HEK293 (cell line): ENCODE measurements at regions not wholly inside any gene's neighbourhood (a gene's known extent, or its start where the extent isn't known, plus 50 kb on each side); places are given as distances from the start of the nearest gene placed in this dataset.

Source experiments
- CTCF ChIA-PET: fragments of 350-600 bp; formaldehyde crosslinking; extraction: SDS; loops from one replicate; lab custom pipeline; 2021; ENCODE audit warnings: antibody characterized with exemption; lab: Yijun Ruan, JAX
- POLR2A ChIA-PET: fragments of 300-600 bp; formaldehyde crosslinking; extraction: SDS; loops from one replicate; lab custom pipeline; 2020; ENCODE audit warnings: antibody characterized with exemption, inconsistent platforms; lab: Yijun Ruan, JAX
- H3K27ac ChIP-seq: fragments of 200-500 bp; sonication (Bioruptor generic); 2 replicates; pipeline ENCODE4 v1.5.1; 2014; ENCODE audit warnings: low read depth, low read length, control low read depth, inconsistent platforms; ENCODE audit errors: extremely low read depth
- H3K36me3 ChIP-seq, 2 experiments: fragments of 200-500 bp in 1 of 2; sonication (Bioruptor generic) in 1 of 2; 1 replicate in 1 of 2; 2 replicates in 1 of 2; pipeline ENCODE4 v1.5.1; 2014 to 2017; ENCODE audit warnings: inconsistent platforms in 2 of 2, low read length in 2 of 2; ENCODE audit not compliant: control insufficient read depth in 2 of 2, insufficient read depth in 1 of 2
- H3K4me1 ChIP-seq: fragments of 200-500 bp; sonication (Bioruptor generic); 2 replicates; pipeline ENCODE4 v1.5.1; 2014; ENCODE audit warnings: mild to moderate bottlenecking, low read length, inconsistent platforms; ENCODE audit not compliant: control insufficient read depth, insufficient read depth
- H3K4me3 ChIP-seq: 2 replicates; pipeline ENCODE4 v1.5.1; 2011; ENCODE audit warnings: low read depth, mild to moderate bottlenecking, control low read depth, low read length, moderate library complexity
- H3K9me3 ChIP-seq: fragments of 200-500 bp; sonication (Bioruptor generic); 2 replicates; pipeline ENCODE4 v1.5.1; 2014; ENCODE audit warnings: low read depth, low read length, inconsistent platforms; ENCODE audit not compliant: control insufficient read depth, insufficient read depth
- EGR2 ChIP-seq: fragments of 450-650 bp; formaldehyde crosslinking; IDR thresholded peaks from 2 replicates; pipeline ENCODE4 v1.5.1; 2016; ENCODE audit warnings: low read depth, missing biosample characterization, missing genetic modification characterization
- KLF8 ChIP-seq: fragments of 450-650 bp; formaldehyde crosslinking; IDR thresholded peaks from 2 replicates; pipeline ENCODE4 v1.5.1; 2016; ENCODE audit warnings: missing biosample characterization, missing genetic modification characterization
- YY2 ChIP-seq: fragments of 450-650 bp; formaldehyde crosslinking; IDR thresholded peaks from 2 replicates; pipeline ENCODE4 v1.5.1; 2016; ENCODE audit warnings: missing biosample characterization, missing genetic modification characterization
- ZBTB20 ChIP-seq: fragments of 450-650 bp; formaldehyde crosslinking; IDR thresholded peaks from 2 replicates; pipeline ENCODE4 v1.5.1; 2016; ENCODE audit warnings: missing biosample characterization, missing genetic modification characterization
- ZNF112 ChIP-seq: fragments of 450-650 bp; formaldehyde crosslinking; IDR thresholded peaks from 2 replicates; pipeline ENCODE4 v1.5.0; 2017; ENCODE audit warnings: missing biosample characterization, missing genetic modification characterization
- ZNF133 ChIP-seq: fragments of 450-650 bp; formaldehyde crosslinking; IDR thresholded peaks from 2 replicates; pipeline ENCODE4 v1.5.1; 2016; ENCODE audit warnings: missing biosample characterization, missing genetic modification characterization
- ZNF223 ChIP-seq: fragments of 450-650 bp; formaldehyde crosslinking; IDR thresholded peaks from 2 replicates; pipeline ENCODE4 v1.5.1; 2016; ENCODE audit warnings: missing biosample characterization, missing genetic modification characterization
- ZNF26 ChIP-seq: fragments of 450-650 bp; formaldehyde crosslinking; IDR thresholded peaks from 2 replicates; pipeline ENCODE4 v1.5.1; 2016; ENCODE audit warnings: missing biosample characterization, missing genetic modification characterization
- ZNF311 ChIP-seq: fragments of 450-650 bp; formaldehyde crosslinking; IDR thresholded peaks from 2 replicates; pipeline ENCODE4 v1.5.1; 2017; ENCODE audit warnings: missing biosample characterization, missing genetic modification characterization, borderline replicate concordance
- ZNF37A ChIP-seq: fragments of 450-650 bp; IDR thresholded peaks from 2 replicates; pipeline ENCODE4 v1.5.1; 2018; ENCODE audit warnings: missing biosample characterization, missing genetic modification characterization
- ZNF600 ChIP-seq: fragments of 450-650 bp; formaldehyde crosslinking; IDR thresholded peaks from 2 replicates; pipeline ENCODE4 v1.5.1; 2016; ENCODE audit warnings: missing biosample characterization, missing genetic modification characterization
- ZNF623 ChIP-seq: fragments of 450-650 bp; formaldehyde crosslinking; IDR thresholded peaks from 2 replicates; pipeline ENCODE4 v1.5.1; 2016; ENCODE audit warnings: missing biosample characterization, missing genetic modification characterization
- TF ChIP-seq, protein P1 (sequence below): fragments of 450-650 bp; formaldehyde crosslinking; IDR thresholded peaks from 2 replicates; pipeline ENCODE4 v1.5.1; 2017; ENCODE audit warnings: missing biosample characterization, missing genetic modification characterization
- TF ChIP-seq, protein P2 (sequence below): fragments of 450-650 bp; formaldehyde crosslinking; IDR thresholded peaks from 2 replicates; pipeline ENCODE4 v1.5.1; 2017; ENCODE audit warnings: missing biosample characterization, missing genetic modification characterization

DNA sequence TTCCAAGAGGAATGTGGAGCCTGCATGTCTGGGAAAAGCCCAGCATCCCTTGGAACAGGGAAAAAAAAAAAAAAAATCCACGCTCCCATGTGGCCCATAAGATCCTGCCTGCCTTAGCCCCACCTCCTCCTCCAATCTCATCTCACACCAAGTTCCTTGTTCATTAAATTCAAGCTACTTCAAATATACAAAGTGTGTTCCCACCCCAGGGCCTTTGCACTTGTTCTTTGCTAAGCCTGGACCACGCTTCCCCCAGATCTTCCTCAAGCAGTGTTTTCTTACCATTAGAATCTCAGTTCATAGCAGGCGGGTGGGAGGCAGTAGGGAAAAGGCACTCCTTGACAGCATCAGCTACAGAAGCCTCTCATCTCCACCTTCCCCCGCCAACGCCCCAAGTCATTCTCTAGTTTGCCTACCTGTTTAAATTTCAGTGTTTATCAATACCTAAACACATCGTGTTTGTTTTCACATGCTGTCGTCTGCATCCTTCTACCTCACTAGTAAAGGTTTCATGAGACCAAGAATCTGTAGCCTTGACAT is 262.8 kb downstream of the FGFR2 start:
- TF ChIP-seq EGR2 (tag by site-specific recombination) (no peak), ZNF623 (tag by site-specific recombination) (peak; percentile 92)
- no peaks in the 10 kb centered on the region for H3K9me3 ChIP-seq
- CTCF ChIA-PET: no interaction called here
- peaks cover 28% of the 10 kb centered on the region for H3K4me1 ChIP-seq
- POLR2A ChIA-PET: no interaction called here
- no peak overlapping the region for H3K4me3 ChIP-seq
- no peak overlapping the region for H3K27ac ChIP-seq
- no peaks in the 10 kb centered on the region for H3K36me3 ChIP-seq

DNA sequence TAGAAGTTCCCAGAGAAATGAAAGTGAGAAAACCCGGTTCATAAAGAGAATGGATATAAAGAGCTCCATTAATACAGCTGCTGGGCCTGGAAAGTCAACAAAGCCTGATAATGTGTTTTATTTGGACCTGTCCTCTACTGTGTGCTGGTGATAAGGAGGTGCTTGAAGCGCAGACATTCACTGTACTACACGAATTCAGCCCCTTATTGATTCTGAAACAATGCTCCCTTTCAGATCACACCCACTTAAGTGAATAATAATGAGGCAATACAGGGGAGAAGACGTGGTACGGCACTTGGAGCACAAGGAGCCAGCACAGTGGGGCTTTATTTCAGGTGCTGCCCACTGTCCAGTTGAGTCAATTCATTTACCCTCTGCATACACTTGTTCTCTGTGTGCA is 260.8 kb downstream of the FGFR2 start:
- Histone ChIP-seq H3K27ac (no peak overlapping the region), H3K36me3 (no peaks in the 10 kb centered on the region), H3K4me3 (no peak overlapping the region), H3K9me3 (no peaks in the 10 kb centered on the region), H3K4me1 (peaks cover 29% of the 10 kb centered on the region)
- TF ChIP-seq ZBTB20 (tag by site-specific recombination): peak; percentile 63; the same call in 1 of the 2 replicates
- TF ChIP-seq ZNF600 (tag by site-specific recombination): peak; percentile 65; the same call in 1 of the 2 replicates
- TF ChIP-seq, protein P1, sequence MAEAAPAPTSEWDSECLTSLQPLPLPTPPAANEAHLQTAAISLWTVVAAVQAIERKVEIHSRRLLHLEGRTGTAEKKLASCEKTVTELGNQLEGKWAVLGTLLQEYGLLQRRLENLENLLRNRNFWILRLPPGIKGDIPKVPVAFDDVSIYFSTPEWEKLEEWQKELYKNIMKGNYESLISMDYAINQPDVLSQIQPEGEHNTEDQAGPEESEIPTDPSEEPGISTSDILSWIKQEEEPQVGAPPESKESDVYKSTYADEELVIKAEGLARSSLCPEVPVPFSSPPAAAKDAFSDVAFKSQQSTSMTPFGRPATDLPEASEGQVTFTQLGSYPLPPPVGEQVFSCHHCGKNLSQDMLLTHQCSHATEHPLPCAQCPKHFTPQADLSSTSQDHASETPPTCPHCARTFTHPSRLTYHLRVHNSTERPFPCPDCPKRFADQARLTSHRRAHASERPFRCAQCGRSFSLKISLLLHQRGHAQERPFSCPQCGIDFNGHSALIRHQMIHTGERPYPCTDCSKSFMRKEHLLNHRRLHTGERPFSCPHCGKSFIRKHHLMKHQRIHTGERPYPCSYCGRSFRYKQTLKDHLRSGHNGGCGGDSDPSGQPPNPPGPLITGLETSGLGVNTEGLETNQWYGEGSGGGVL: no peak
- TF ChIP-seq ZNF112 (tag by site-specific recombination): no peak
- TF ChIP-seq YY2: no peak
- TF ChIP-seq ZNF223 (tag by site-specific recombination): no peak
- TF ChIP-seq KLF8 (tag by site-specific recombination): no peak
- TF ChIP-seq ZNF26 (tag by site-specific recombination): no peak
- no peak for TF ChIP-seq ZNF37A
- CTCF ChIA-PET: interaction anchor here (1.0 kb wide), 1 partner anchor 389 kb away, joined by 3 read pairs; no protein-coding TSS in a partner anchor
- POLR2A ChIA-PET: no interaction called here

DNA sequence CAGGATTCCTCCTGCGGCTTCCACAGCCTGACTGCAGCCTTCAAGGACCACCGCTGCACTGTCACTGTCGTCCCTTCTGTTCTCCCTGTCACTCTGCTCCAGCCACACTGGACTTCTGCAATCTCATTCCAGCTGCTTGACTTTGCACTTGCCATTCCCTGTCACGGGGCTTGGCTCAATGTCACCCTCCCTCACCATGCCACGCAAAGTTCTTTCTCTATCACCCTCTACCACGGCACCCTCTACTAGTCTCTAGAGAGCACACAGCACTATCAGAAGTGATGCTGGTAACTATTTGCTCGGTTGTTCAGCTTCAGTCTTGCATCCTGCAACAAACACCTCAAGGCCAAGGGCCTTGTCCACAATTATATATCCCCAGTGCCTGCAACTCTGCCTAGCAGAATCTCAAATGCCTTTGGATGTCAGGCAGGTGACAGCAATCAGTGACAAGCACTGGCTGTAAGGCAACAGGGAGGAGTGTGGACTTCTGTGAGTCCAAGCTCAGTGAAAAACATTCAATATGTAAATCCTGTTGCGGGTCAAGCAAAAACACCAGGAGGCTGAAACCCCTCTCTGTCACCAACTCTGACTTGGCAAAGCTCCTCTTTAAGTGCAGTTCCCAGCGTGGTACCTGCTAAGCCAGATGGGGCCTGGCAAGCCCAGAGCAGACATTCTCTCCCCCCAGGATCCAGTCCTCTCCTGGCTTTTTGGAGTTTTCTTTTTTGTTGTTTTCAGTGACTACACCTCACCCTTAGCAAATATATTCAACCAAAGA is 259.9 kb downstream of the FGFR2 start:
- Histone ChIP-seq H3K27ac (no peak overlapping the region; the same call in 1 of the 2 replicates), H3K4me3 (no peak overlapping the region), H3K9me3 (no peaks in the 10 kb centered on the region), H3K4me1 (peaks cover 29% of the 10 kb centered on the region), H3K36me3 (no peaks in the 10 kb centered on the region)
- CTCF ChIA-PET: interaction anchor here (1.1 kb wide), 1 partner anchor 562 kb away, joined by 3 read pairs; no protein-coding TSS in a partner anchor
- POLR2A ChIA-PET: no interaction called here
- TF ChIP-seq ZNF311 (tag by site-specific recombination) (no peak), ZNF133 (no peak)
- TF ChIP-seq, protein P2, sequence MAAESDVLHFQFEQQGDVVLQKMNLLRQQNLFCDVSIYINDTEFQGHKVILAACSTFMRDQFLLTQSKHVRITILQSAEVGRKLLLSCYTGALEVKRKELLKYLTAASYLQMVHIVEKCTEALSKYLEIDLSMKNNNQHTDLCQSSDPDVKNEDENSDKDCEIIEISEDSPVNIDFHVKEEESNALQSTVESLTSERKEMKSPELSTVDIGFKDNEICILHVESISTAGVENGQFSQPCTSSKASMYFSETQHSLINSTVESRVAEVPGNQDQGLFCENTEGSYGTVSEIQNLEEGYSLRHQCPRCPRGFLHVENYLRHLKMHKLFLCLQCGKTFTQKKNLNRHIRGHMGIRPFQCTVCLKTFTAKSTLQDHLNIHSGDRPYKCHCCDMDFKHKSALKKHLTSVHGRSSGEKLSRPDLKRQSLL (tag by site-specific recombination): peak; percentile 48; the same call in 1 of the 2 replicates
